GM12874 (cell line): ENCODE measurements at regions not wholly inside any gene's neighbourhood (a gene's known extent, or its start where the extent isn't known, plus 50 kb on each side); places are given as distances from the start of the nearest gene placed in this dataset.

Experiments used
- CTCF ChIP-seq: IDR thresholded peaks from 2 replicates; pipeline ENCODE4 v1.5.1; 2011; ENCODE audit warnings: low read depth, mild to moderate bottlenecking, control low read depth, low read length, moderate library complexity; ENCODE audit not compliant: insufficient read depth

DNA sequence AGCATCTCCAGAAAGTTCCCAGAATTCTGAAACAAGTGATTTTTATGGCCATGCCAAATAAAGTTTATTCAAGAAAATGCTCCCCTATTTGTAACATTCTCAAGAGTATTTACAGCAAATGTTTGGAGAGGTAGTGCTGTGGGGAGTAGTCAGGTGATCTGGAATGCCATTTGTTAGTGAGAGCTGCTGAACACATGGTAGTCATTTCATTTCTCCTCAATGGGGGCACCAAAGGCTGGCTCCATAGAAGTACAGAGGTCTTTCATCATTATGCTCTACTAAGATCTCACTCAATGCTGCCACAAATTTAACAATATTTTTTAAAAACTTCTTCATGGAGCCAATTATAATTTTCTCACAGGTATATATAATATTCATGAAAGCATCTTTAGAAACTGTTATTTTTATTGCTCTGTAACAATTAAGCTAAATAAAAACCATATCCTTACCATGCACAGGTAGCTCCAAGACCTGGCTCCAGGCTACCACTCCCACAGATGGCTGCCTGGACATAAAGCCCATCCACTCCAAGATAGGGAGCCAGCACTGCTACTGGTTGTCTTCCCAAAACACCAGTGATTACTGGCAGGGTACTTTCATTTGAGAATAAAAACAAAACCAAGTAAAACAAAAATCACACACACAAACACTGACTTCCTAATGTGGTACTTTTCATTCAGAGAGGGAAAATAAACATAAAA is 200.8 kb downstream of the PLK2 start:
- no peak for TF ChIP-seq CTCF

DNA sequence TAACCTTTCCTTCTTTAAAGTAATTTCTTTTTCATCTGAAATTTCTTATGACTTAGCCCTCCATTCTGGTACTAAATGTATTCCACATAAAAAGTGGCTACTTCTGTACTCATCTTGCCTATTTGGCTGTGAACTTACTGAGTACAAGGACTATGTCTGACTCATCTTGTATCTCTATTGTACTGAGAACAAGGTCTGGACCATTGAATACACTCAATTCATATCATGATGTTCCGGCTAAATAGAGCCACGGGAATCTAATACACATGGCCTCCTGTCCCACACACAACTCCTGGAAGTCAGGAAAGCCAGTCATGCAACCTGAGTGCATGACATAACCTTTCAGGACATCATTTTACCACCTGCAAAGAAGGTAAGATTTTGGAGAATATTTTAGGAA is 203.9 kb downstream of the PLK2 start:
- no peak for TF ChIP-seq CTCF

GRCh38 chr5:58255386-58255785 is 204.5 kb downstream of the PLK2 start:
- TF ChIP-seq CTCF = no peak

DNA sequence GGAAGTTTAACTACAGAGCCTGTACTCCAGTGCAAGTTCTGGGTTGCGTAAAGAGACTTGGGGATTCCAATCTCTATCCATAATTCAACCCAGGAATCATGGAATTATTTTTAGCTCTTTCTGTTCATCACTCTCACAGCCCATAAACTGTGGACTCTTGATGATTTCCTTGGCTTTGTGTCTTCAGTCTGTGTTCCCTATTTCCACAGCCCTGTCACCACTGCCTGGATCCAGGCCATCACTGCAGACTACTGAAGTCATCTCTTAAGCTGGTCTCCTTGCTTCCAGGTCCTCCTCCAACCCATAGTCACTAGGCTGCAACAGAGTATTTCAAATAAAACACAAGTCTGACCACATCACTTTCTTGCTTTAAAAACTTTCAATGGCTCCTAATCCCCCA is 211.7 kb downstream of the PLK2 start:
- TF ChIP-seq CTCF = no peak

- no peak for TF ChIP-seq CTCF
These were observed 213.4 kb downstream of the PLK2 start for GRCh38 chr5:58246461-58246944.

DNA sequence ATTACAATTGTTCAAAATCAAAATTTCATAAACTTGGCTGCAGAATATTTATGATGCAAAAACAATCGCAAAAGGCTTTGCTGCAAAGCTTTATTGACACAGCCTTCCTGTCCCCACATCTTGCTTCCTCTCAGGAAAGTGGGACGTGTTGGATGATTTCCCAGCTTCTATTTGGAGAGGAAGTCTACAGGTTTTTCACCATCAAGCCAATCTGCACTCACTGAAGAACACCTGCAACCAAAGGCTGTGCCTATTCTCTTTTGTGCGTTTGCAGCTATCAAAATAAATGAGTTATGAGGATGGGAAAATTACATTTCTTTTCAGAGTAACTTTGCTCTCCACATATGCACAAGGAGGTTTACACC is 214.4 kb downstream of the PLK2 start:
- TF ChIP-seq CTCF = no peak

DNA sequence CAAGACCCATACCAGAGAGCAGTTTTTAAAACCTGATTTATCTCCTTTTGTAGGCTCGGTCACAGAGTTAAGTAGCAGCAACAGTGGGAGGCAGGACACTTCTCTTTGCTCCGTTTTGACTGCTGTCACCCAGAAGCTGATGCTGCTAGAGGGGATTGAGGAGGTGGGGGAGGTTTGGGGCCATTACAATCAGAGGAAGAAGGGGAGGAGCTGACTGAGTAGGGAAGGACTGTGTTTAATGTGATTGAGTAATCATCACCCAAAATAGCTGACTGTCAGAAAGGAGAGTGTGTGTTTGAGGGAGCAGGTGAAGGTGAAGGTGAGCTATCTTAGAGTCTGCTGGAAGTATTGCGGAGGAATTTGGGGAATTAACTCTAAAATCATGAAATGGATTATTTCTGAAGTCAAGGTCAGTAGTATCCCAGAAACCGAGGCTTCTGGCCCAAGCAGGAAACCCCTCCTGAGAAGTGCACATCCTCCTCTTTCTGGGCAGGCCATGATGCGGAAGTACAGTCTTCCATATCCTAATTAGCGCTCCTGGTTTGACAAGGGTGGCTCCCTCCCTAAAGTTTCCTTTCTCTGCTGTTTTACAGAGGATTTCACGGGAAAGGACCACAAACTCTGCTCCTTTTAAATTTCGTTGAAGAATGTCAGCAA is 214.9 kb downstream of the PLK2 start:
- no peak for TF ChIP-seq CTCF
